ENCODE measurements at regions not wholly inside any gene's neighbourhood (a gene's known extent, or its start where the extent isn't known, plus 50 kb on each side); places are given as distances from the start of the nearest gene placed in this dataset.

- TF ChIP-seq PATZ1 (CRISPR knock-in tag; IDR thresholded peaks at IDR 0.05; ENCODE audit: borderline replicate concordance) (no peak), ZNF70 (CRISPR knock-in tag; IDR thresholded peaks at IDR 0.05) (no peak)
These were observed 130.9 kb downstream of the DTWD1 start (continued) for GRCh38 chr15:49751751-49752150.

- ATAC-seq: no peak
- TF ChIP-seq BACH2 (CRISPR knock-in tag; IDR thresholded peaks at IDR 0.05; ENCODE audit: borderline replicate concordance): no peak
- TF ChIP-seq ESRRG (CRISPR knock-in tag; IDR thresholded peaks at IDR 0.05): no peak
- TF ChIP-seq ZFP30 (CRISPR knock-in tag; IDR thresholded peaks at IDR 0.05): no peak
- no peak for TF ChIP-seq ISL1 (CRISPR knock-in tag; IDR thresholded peaks at IDR 0.05)
- no peak for TF ChIP-seq TSHZ2 (CRISPR knock-in tag; IDR thresholded peaks at IDR 0.05)
- TF ChIP-seq TCF4 (CRISPR knock-in tag; IDR thresholded peaks at IDR 0.05; ENCODE audit: borderline replicate concordance): no peak
- TF ChIP-seq ZNF70 (CRISPR knock-in tag; IDR thresholded peaks at IDR 0.05): no peak
- TF ChIP-seq POU6F1 (CRISPR knock-in tag; IDR thresholded peaks at IDR 0.05; ENCODE audit: borderline replicate concordance, low read depth): no peak
- TF ChIP-seq ARNTL (CRISPR knock-in tag; IDR thresholded peaks at IDR 0.05; ENCODE audit: borderline replicate concordance, low read depth): no peak
- no peak for TF ChIP-seq CSRNP3 (CRISPR knock-in tag; IDR thresholded peaks at IDR 0.05)
- no peak for TF ChIP-seq RARB (CRISPR knock-in tag; IDR thresholded peaks at IDR 0.05)
- no peak for TF ChIP-seq PPARA (CRISPR knock-in tag; IDR thresholded peaks at IDR 0.05; ENCODE audit: borderline replicate concordance)
- TF ChIP-seq TOX (CRISPR knock-in tag; IDR thresholded peaks at IDR 0.05; ENCODE audit: borderline replicate concordance): no peak
- no peak for TF ChIP-seq ZFP3 (CRISPR knock-in tag; IDR thresholded peaks at IDR 0.05)
- TF ChIP-seq ZNF565 (CRISPR knock-in tag; conservative IDR thresholded peaks at IDR 0.05; ENCODE audit: low read depth): no peak
- no peak for TF ChIP-seq GLIS3 (CRISPR knock-in tag; IDR thresholded peaks at IDR 0.05)
These were observed 131.7 kb downstream of the DTWD1 start for GRCh38 chr15:49752517-49752916.

GRCh38 chr15:49758456-49758855 lies 137.6 kb downstream of the DTWD1 start:
- ATAC-seq: no peak
- TF ChIP-seq ZNF70 (CRISPR knock-in tag; IDR thresholded peaks at IDR 0.05) (no peak), GLIS3 (CRISPR knock-in tag; IDR thresholded peaks at IDR 0.05) (no peak), OSR1 (CRISPR knock-in tag; IDR thresholded peaks at IDR 0.05) (no peak), TSHZ2 (CRISPR knock-in tag; IDR thresholded peaks at IDR 0.05) (no peak), POU6F1 (CRISPR knock-in tag; IDR thresholded peaks at IDR 0.05; ENCODE audit: borderline replicate concordance, low read depth) (no peak), SNAI2 (CRISPR knock-in tag; IDR thresholded peaks at IDR 0.05) (no peak), ARNTL (CRISPR knock-in tag; IDR thresholded peaks at IDR 0.05; ENCODE audit: borderline replicate concordance, low read depth) (no peak), ISL1 (CRISPR knock-in tag; IDR thresholded peaks at IDR 0.05) (no peak), ZC3H10 (CRISPR knock-in tag; IDR thresholded peaks at IDR 0.05) (no peak), RARB (CRISPR knock-in tag; IDR thresholded peaks at IDR 0.05) (no peak), PATZ1 (CRISPR knock-in tag; IDR thresholded peaks at IDR 0.05; ENCODE audit: borderline replicate concordance) (no peak), CREB5 (CRISPR knock-in tag; IDR thresholded peaks at IDR 0.05; ENCODE audit: low read depth) (no peak), ZFP3 (CRISPR knock-in tag; IDR thresholded peaks at IDR 0.05) (no peak), ZNF8 (CRISPR knock-in tag; IDR thresholded peaks at IDR 0.05) (no peak)
